ENCODE measurements at regions not wholly inside any gene's neighbourhood (a gene's known extent, or its start where the extent isn't known, plus 50 kb on each side); places are given as distances from the start of the nearest gene placed in this dataset.

DNA sequence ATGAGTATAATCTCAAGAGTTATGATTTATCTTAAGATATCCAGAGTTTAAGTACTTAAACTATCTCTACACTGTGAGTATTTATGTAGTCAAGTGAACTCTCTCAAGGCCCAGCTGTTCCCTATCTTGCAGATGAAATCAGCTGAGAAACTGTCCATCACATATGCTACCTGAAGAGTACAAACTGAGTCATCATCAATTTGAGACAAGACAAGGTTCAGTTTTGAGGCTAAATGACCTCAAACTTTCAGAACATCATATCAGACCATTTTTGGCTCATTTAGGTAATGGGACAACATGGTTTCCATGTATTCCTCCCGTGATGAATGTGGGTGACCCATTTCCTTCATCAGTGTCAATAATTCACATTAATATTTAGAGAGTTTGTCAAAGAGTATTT, 53.1 kb upstream of the AUTS2 start:
- Mint-ChIP-seq H3K4me1 (ENCODE audit: unreplicated experiment) (no peaks in the 10 kb centered on the region), H3K36me3 (no peaks in the 10 kb centered on the region), H3K9me3 (no peaks in the 10 kb centered on the region), H3K27me3 (no peaks in the 10 kb centered on the region), H3K4me3 (no peak overlapping the region), H3K27ac (no peak overlapping the region)
- no peak for DNase-seq (ENCODE audit: extremely low spot score, unreplicated experiment)
- TF ChIP-seq CTCF (conservative IDR thresholded peaks at IDR 0.05): no peak

All from type B pancreatic cell (in vitro differentiated cells).